ENCODE measurements at regions not wholly inside any gene's neighbourhood (a gene's known extent, or its start where the extent isn't known, plus 50 kb on each side); places are given as distances from the start of the nearest gene placed in this dataset.

DNA sequence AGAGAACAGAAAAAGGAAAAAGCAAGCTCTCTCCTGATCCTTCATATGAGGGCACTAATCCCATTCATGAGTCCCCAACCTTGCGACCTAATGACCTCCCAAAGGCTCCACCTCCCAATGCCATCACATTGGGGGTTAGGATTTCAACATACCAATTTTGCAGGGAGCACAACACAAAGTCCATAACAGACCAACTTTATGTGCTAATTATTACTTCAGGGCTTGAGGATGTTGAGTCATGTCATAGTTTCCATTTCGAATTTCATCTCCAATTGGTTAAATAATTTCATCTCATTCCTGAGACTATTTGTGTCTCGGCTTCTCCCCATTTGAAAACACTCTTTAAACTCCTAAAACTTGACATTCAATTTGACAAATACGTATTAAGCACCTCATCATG, 69.9 kb upstream of the KLF7 start:
- peaks cover 10 to 22% of the 10 kb centered on the region in 2 experiments; a peak in 3 of 4 replicates for H3K79me1 ChIP-seq (ENCODE audit: low read depth in 1 of 2, low read length in 2 of 2)
- intact Hi-C loops (cut with micrococcal nuclease), result no loop called here

More for the DNA sequence above, 69.9 kb upstream of the KLF7 start:
- peak overlapping the region; percentile 32; the same call in 1 of the 2 replicates for H3K14ac ChIP-seq (replicated peaks; ENCODE audit: low read depth, low read length)
- DNase-seq (no peak), ATAC-seq (ENCODE audit: low read depth) (no peak)
- TF ChIP-seq RCOR1 (IDR thresholded peaks at IDR 0.05; ENCODE audit: insufficient replicate concordance, low read length) (no peak), MAFK (IDR thresholded peaks at IDR 0.05; ENCODE audit: low read depth, low read length) (no peak), SMC3 (IDR thresholded peaks at IDR 0.05; ENCODE audit: low read depth, low read length) (no peak), CEBPB (IDR thresholded peaks at IDR 0.05; ENCODE audit: low read depth, low read length) (0 out of 2 replicates have a peak, but pooled peaks have one; percentile 35), MXI1 (IDR thresholded peaks at IDR 0.05; ENCODE audit: borderline replicate concordance, low read depth, low read length) (no peak)
- H4K5ac ChIP-seq (ENCODE audit: low read depth, low read length), result no peak overlapping the region
- peak overlapping the region; percentile 27; the same call in 1 of the 2 replicates for H2BK20ac ChIP-seq (ENCODE audit: low read depth, low read length)
- H2BK5ac ChIP-seq (ENCODE audit: low read depth, low read length, poor library complexity, severe bottlenecking), result no peak overlapping the region
- in situ Hi-C loops (cut with MboI; ENCODE audit: low sequenced_read_pairs) (loop anchor here (5.0 kb wide), 1 partner anchor 68 kb away; the partner anchor contains the start of gene KLF7), dilution Hi-C loops (cut with HindIII; ENCODE audit: low sequenced_read_pairs, unreplicated experiment) (no loop called here)
- H3K9ac ChIP-seq (ENCODE audit: low read depth, low read length), result no peak overlapping the region
- peaks cover 22% of the 10 kb centered on the region for H3K4me1 ChIP-seq (ENCODE audit: control insufficient read depth, insufficient read depth, low read length)
- no TSS peak for BruUV-seq (replicated peaks)
- H4K8ac ChIP-seq (ENCODE audit: low read depth in 2 of 2, low read length in 2 of 2), result no peak overlapping the region
- no peak overlapping the region for H2AFZ ChIP-seq (replicated peaks; ENCODE audit: low read length, poor library complexity)
- H3K9me1 ChIP-seq (ENCODE audit: insufficient read depth, low read length), result peaks cover 21% of the 10 kb centered on the region
- peak overlapping the region; percentile 57; the same call in 1 of the 2 replicates for H3K23ac ChIP-seq (ENCODE audit: low read depth, low read length)
- no peak overlapping the region for H3K4me3 ChIP-seq (ENCODE audit: insufficient read depth, low read depth, low read length)
- H2BK120ac ChIP-seq (ENCODE audit: low read depth, low read length), result peak overlapping the region; percentile 18; the same call in 1 of the 2 replicates
- H3K9me3 ChIP-seq (ENCODE audit: control insufficient read depth, insufficient read depth, low read length), result no peaks in the 10 kb centered on the region
- peak overlapping the region; percentile 41; the same call in 1 of the 3 replicates for H2BK15ac ChIP-seq (ENCODE audit: low read depth, low read length)
- POLR2A ChIA-PET (ENCODE audit: unreplicated experiment), result no interaction called here
- peak overlapping the region; percentile 19 for H3K4ac ChIP-seq (ENCODE audit: low read depth, low read length)
- no CpG with 5 or more reads among the region's 4 CpGs for WGBS, 2 experiments (ENCODE audit: extremely low coverage in 2 of 2, insufficient read length in 1 of 2)
- CTCF ChIA-PET, result interaction anchor here (1.5 kb wide), 1 partner anchor 15 kb away, joined by 3 read pairs; no protein-coding TSS in a partner anchor
- no peaks in the 10 kb centered on the region for H3K27me3 ChIP-seq (ENCODE audit: control insufficient read depth, insufficient read depth, low read length)
- H2AK9ac ChIP-seq (replicated peaks; ENCODE audit: low read depth, low read length, poor library complexity), result no peak overlapping the region
- H3K27ac ChIP-seq (ENCODE audit: insufficient read depth, low read length), result no peak overlapping the region
- no peak overlapping the region for H3K18ac ChIP-seq (ENCODE audit: low read depth, low read length)
- no peak overlapping the region for H4K91ac ChIP-seq (ENCODE audit: insufficient read depth, low read depth, low read length)
- H3K4me2 ChIP-seq (ENCODE audit: low read depth, low read length), result no peak overlapping the region
- no peaks in the 10 kb centered on the region for H4K20me1 ChIP-seq (ENCODE audit: insufficient read depth, low read length)
- H3K36me3 ChIP-seq (ENCODE audit: control insufficient read depth, insufficient read depth, low read length), result no peaks in the 10 kb centered on the region
- no peak overlapping the region for H3K56ac ChIP-seq (ENCODE audit: extremely low read depth, insufficient read depth, low read length)
- peak overlapping the region; percentile 11; the same call in 1 of the 2 replicates for H2AK5ac ChIP-seq (ENCODE audit: low read depth, low read length)

Data from IMR-90 (cell line).